ENCODE measurements at regions not wholly inside any gene's neighbourhood (a gene's known extent, or its start where the extent isn't known, plus 50 kb on each side); places are given as distances from the start of the nearest gene placed in this dataset.

- TF ChIP-seq CTCF (conservative IDR thresholded peaks at IDR 0.05; ENCODE audit: low read depth, low read length) = no peak
- no peak for TF ChIP-seq EZH2 (IDR thresholded peaks at IDR 0.05; ENCODE audit: borderline replicate concordance, low read depth, low read length, poor library complexity, severe bottlenecking)
Observed at GRCh38 chr20:57958050-57958420, 248.2 kb upstream of the PMEPA1 start.
